SH-SY5Y (cell line): ENCODE measurements at regions not wholly inside any gene's neighbourhood (a gene's known extent, or its start where the extent isn't known, plus 50 kb on each side); places are given as distances from the start of the nearest gene placed in this dataset.

ENCODE experiments used
- GATA2 ChIP-seq: IDR thresholded peaks from 2 replicates; pipeline ENCODE4 v1.6.1; 2011; ENCODE audit warnings: mild to moderate bottlenecking, low read depth, low read length
- GATA3 ChIP-seq: IDR thresholded peaks from 2 replicates; pipeline ENCODE4 v1.6.1; 2011; ENCODE audit warnings: low read depth, mild to moderate bottlenecking, low read length, moderate library complexity

GRCh38 chr20:60085551-60086132 is 127.4 kb downstream of the CDH26 start:
- TF ChIP-seq GATA2 (no peak), GATA3 (no peak)
